WTC11 (cell line): ENCODE measurements at regions not wholly inside any gene's neighbourhood (a gene's known extent, or its start where the extent isn't known, plus 50 kb on each side); places are given as distances from the start of the nearest gene placed in this dataset.

Source experiments
- ATAC-seq: fragments of 200-7000 bp; cut with Tn5 transposase; 2 replicates; pipeline ENCODE4 v1.10.0; 2021; ENCODE audit warnings: mild to moderate bottlenecking, moderate library complexity
- CTCF ChIA-PET: fragments of 300-600 bp; sonication (Branson Sonifier 250); formaldehyde crosslinking; loops from one replicate; lab custom pipeline; 2021; ENCODE audit warnings: antibody characterized with exemption; lab: Charles Lee
- POLR2A ChIA-PET: fragments of 350-600 bp; sonication (Branson Sonifier 250); formaldehyde crosslinking; loops from one replicate; lab custom pipeline; 2021; ENCODE audit warnings: antibody characterized with exemption; lab: Charles Lee
- DNase-seq: peaks from one replicate; pipeline ENCODE4 v3.0.0; 2021; ENCODE audit warnings: low spot score
- H3K27ac Mint-ChIP-seq: 2 replicates; pipeline ENCODE4 v1.8.0; 2021; ENCODE audit warnings: mixed read lengths
- H3K27me3 Mint-ChIP-seq: 2 replicates; pipeline ENCODE4 v1.8.0; 2021; ENCODE audit warnings: low read depth, mild to moderate bottlenecking, moderate library complexity, mixed read lengths
- H3K36me3 Mint-ChIP-seq: 2 replicates; pipeline ENCODE4 v1.8.0; 2021; ENCODE audit warnings: mixed read lengths
- H3K4me1 Mint-ChIP-seq: 2 replicates; pipeline ENCODE4 v1.8.0; 2022; ENCODE audit warnings: mixed read lengths
- H3K4me3 Mint-ChIP-seq: 2 replicates; pipeline ENCODE4 v1.8.0; 2021; ENCODE audit warnings: mild to moderate bottlenecking, moderate library complexity, mixed read lengths
- H3K9me3 Mint-ChIP-seq: 2 replicates; pipeline ENCODE4 v1.8.0; 2021; ENCODE audit warnings: mixed read lengths
- ATF6 ChIP-seq: sonication (generic); formaldehyde crosslinking; IDR thresholded peaks from 2 replicates; pipeline ENCODE4 v1.8.1; 2023; ENCODE audit warnings: mild to moderate bottlenecking, missing genetic modification reagents
- ESRRA ChIP-seq: sonication (generic); formaldehyde crosslinking; IDR thresholded peaks from 2 replicates; pipeline ENCODE4 v1.8.1; 2022; ENCODE audit warnings: mild to moderate bottlenecking, missing genetic modification reagents, borderline replicate concordance
- HMGA2 ChIP-seq: fragments of 250-450 bp; sonication (Bioruptor Pico); IDR thresholded peaks from 2 replicates; pipeline ENCODE4 v1.4.0; 2021; ENCODE audit warnings: mild to moderate bottlenecking, moderate library complexity
- KAT7 ChIP-seq: sonication (generic); formaldehyde crosslinking; IDR thresholded peaks from 2 replicates; pipeline ENCODE4 v1.8.1; 2023; ENCODE audit warnings: missing genetic modification reagents, mild to moderate bottlenecking, borderline replicate concordance
- NFYB ChIP-seq: sonication (generic); formaldehyde crosslinking; conservative IDR thresholded peaks from 2 replicates; pipeline ENCODE4 v1.8.0; 2022; ENCODE audit warnings: low read depth, missing genetic modification reagents
- PRDM15 ChIP-seq: sonication (generic); formaldehyde crosslinking; IDR thresholded peaks from 2 replicates; pipeline ENCODE4 v1.8.0; 2022; ENCODE audit warnings: missing genetic modification reagents
- PRRX2 ChIP-seq: fragments of 250-450 bp; sonication (Bioruptor Pico); IDR thresholded peaks from 2 replicates; pipeline ENCODE4 v1.8.0; 2021; ENCODE audit warnings: mild to moderate bottlenecking
- RELA ChIP-seq: sonication (generic); formaldehyde crosslinking; IDR thresholded peaks from 2 replicates; pipeline ENCODE4 v1.8.1; 2022; ENCODE audit warnings: missing genetic modification reagents, mild to moderate bottlenecking, borderline replicate concordance
- TEAD1 ChIP-seq: sonication (generic); formaldehyde crosslinking; IDR thresholded peaks from 2 replicates; pipeline ENCODE4 v1.8.0; 2022; ENCODE audit warnings: mild to moderate bottlenecking, missing genetic modification reagents
- USF1 ChIP-seq: sonication (generic); formaldehyde crosslinking; IDR thresholded peaks from 2 replicates; pipeline ENCODE4 v1.8.0; 2022; ENCODE audit warnings: mild to moderate bottlenecking, missing genetic modification reagents
- ZNF121 ChIP-seq: sonication (generic); formaldehyde crosslinking; IDR thresholded peaks from 2 replicates; pipeline ENCODE4 v1.8.0; 2023; ENCODE audit warnings: missing genetic modification reagents
- ZNF219 ChIP-seq: sonication (generic); formaldehyde crosslinking; IDR thresholded peaks from 2 replicates; pipeline ENCODE4 v1.8.0; 2023; ENCODE audit warnings: missing genetic modification reagents, mild to moderate bottlenecking, borderline replicate concordance
- ZNF263 ChIP-seq: sonication (generic); formaldehyde crosslinking; IDR thresholded peaks from 2 replicates; pipeline ENCODE4 v1.8.1; 2022; ENCODE audit warnings: low read depth, mild to moderate bottlenecking, moderate library complexity, missing genetic modification reagents
- ZNF317 ChIP-seq: sonication (generic); formaldehyde crosslinking; IDR thresholded peaks from 2 replicates; pipeline ENCODE4 v1.8.1; 2023; ENCODE audit warnings: low read depth, mild to moderate bottlenecking, moderate library complexity, missing genetic modification reagents, borderline replicate concordance
- ZNF396 ChIP-seq: fragments of 250-450 bp; sonication (Bioruptor Pico); IDR thresholded peaks from 2 replicates; pipeline ENCODE4 v1.8.0; 2021; ENCODE audit warnings: mild to moderate bottlenecking, moderate library complexity, borderline replicate concordance
- ZNF532 ChIP-seq: fragments of 250-450 bp; sonication (Bioruptor Pico); IDR thresholded peaks from 2 replicates; pipeline ENCODE4 v1.9.0; 2021; ENCODE audit warnings: mild to moderate bottlenecking, borderline replicate concordance
- ZNF671 ChIP-seq: fragments of 250-450 bp; sonication (Bioruptor Pico); IDR thresholded peaks from 2 replicates; pipeline ENCODE4 v1.8.0; 2021; ENCODE audit warnings: mild to moderate bottlenecking
- ZSCAN18 ChIP-seq: fragments of 250-450 bp; sonication (Bioruptor Pico); IDR thresholded peaks from 2 replicates; pipeline ENCODE4 v2.1.2; 2022; ENCODE audit warnings: mild to moderate bottlenecking, moderate library complexity
- TF ChIP-seq, protein P1 (sequence below): sonication (generic); formaldehyde crosslinking; IDR thresholded peaks from 2 replicates; pipeline ENCODE4 v1.8.1; 2022; ENCODE audit warnings: mild to moderate bottlenecking, moderate library complexity, missing genetic modification reagents
- TF ChIP-seq, protein P2 (sequence below): fragments of 250-450 bp; sonication (Bioruptor Pico); IDR thresholded peaks from 2 replicates; pipeline ENCODE4 v1.9.0; 2021; ENCODE audit warnings: mild to moderate bottlenecking
- TF ChIP-seq, protein P3 (sequence below): sonication (generic); formaldehyde crosslinking; IDR thresholded peaks from 2 replicates; pipeline ENCODE4 v1.8.0; 2023; ENCODE audit warnings: missing genetic modification reagents

- TF ChIP-seq ESRRA (no peak), ZNF532 (CRISPR knock-in tag) (no peak), TEAD1 (CRISPR knock-in tag) (no peak), HMGA2 (CRISPR knock-in tag) (no peak)
- TF ChIP-seq, all 79 proteins: peak for 0
Observed at GRCh38 chr2:150192701-150193100, 294.8 kb downstream of the RND3 start (continued).

- DNase-seq (no peak), ATAC-seq (no peak)
- TF ChIP-seq ZNF263 (CRISPR knock-in tag), result no peak
- TF ChIP-seq KAT7, result no peak
- TF ChIP-seq NFYB (CRISPR knock-in tag), result no peak
- no peak for TF ChIP-seq PRRX2 (CRISPR knock-in tag)
- no peak for TF ChIP-seq ZSCAN18 (CRISPR knock-in tag)
- TF ChIP-seq, protein P1, sequence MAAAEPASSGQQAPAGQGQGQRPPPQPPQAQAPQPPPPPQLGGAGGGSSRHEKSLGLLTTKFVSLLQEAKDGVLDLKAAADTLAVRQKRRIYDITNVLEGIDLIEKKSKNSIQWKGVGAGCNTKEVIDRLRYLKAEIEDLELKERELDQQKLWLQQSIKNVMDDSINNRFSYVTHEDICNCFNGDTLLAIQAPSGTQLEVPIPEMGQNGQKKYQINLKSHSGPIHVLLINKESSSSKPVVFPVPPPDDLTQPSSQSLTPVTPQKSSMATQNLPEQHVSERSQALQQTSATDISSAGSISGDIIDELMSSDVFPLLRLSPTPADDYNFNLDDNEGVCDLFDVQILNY, result no peak
- no peak for TF ChIP-seq ZNF121 (CRISPR knock-in tag)
- no peak for TF ChIP-seq ZNF317
- TF ChIP-seq PRDM15 (CRISPR knock-in tag), result no peak
- no peak for TF ChIP-seq USF1 (CRISPR knock-in tag)
- TF ChIP-seq ATF6 (CRISPR knock-in tag), result no peak
- TF ChIP-seq ZNF396 (CRISPR knock-in tag), result no peak
- TF ChIP-seq RELA (CRISPR knock-in tag), result no peak
- no peak for TF ChIP-seq ZNF219 (CRISPR knock-in tag)
- TF ChIP-seq, protein P2, sequence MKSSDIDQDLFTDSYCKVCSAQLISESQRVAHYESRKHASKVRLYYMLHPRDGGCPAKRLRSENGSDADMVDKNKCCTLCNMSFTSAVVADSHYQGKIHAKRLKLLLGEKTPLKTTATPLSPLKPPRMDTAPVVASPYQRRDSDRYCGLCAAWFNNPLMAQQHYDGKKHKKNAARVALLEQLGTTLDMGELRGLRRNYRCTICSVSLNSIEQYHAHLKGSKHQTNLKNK (CRISPR knock-in tag), result no peak
- TF ChIP-seq, protein P3, sequence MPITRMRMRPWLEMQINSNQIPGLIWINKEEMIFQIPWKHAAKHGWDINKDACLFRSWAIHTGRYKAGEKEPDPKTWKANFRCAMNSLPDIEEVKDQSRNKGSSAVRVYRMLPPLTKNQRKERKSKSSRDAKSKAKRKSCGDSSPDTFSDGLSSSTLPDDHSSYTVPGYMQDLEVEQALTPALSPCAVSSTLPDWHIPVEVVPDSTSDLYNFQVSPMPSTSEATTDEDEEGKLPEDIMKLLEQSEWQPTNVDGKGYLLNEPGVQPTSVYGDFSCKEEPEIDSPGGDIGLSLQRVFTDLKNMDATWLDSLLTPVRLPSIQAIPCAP, result no peak
- no peak for TF ChIP-seq ZNF671
- ChIA-PET POLR2A (no interaction called here), CTCF (no interaction called here)
- Mint-ChIP-seq H3K36me3 (peaks cover 10% of the 10 kb centered on the region; the same call in 1 of the 2 replicates), H3K27me3 (no peaks in the 10 kb centered on the region), H3K9me3 (peaks cover 26% of the 10 kb centered on the region), H3K4me3 (no peak overlapping the region), H3K27ac (no peak overlapping the region), H3K4me1 (no peaks in the 10 kb centered on the region)
Observed at GRCh38 chr2:150191349-150191748, 296.1 kb downstream of the RND3 start.
